Neuronal stem cell (in vitro differentiated cells): ENCODE measurements at regions not wholly inside any gene's neighbourhood (a gene's known extent, or its start where the extent isn't known, plus 50 kb on each side); places are given as distances from the start of the nearest gene placed in this dataset.

Source experiments
- DNase-seq: peaks from one replicate; pipeline ENCODE4 v3.0.0-alpha.2; 2013; ENCODE audit warnings: low spot score
- H2AFZ ChIP-seq: one replicate; pipeline ENCODE4 v1.6.1; 2013; ENCODE audit warnings: mild to moderate bottlenecking, low read length, inconsistent platforms
- H2AK5ac ChIP-seq: 2 replicates; pipeline ENCODE4 v1.6.1; 2013; ENCODE audit warnings: low read depth, mild to moderate bottlenecking, inconsistent platforms, low read length, moderate library complexity, mixed read lengths
- H2BK120ac ChIP-seq: 2 replicates; pipeline ENCODE4 v1.6.1; 2013; ENCODE audit warnings: low read depth, mild to moderate bottlenecking, inconsistent platforms, low read length, moderate library complexity, mixed read lengths
- H2BK12ac ChIP-seq: one replicate; pipeline ENCODE4 v1.6.1; 2013; ENCODE audit warnings: low read length, inconsistent platforms
- H2BK15ac ChIP-seq: 2 replicates; pipeline ENCODE4 v1.6.1; 2013; ENCODE audit warnings: mild to moderate bottlenecking, low read length, inconsistent platforms, mixed read lengths
- H2BK5ac ChIP-seq: one replicate; pipeline ENCODE4 v1.6.1; 2013; ENCODE audit warnings: inconsistent platforms, mild to moderate bottlenecking, low read length, moderate library complexity
- H3K14ac ChIP-seq: one replicate; pipeline ENCODE4 v1.6.1; 2013; ENCODE audit warnings: low read length, inconsistent platforms
- H3K18ac ChIP-seq: 2 replicates; pipeline ENCODE4 v1.6.1; 2013; ENCODE audit warnings: low read length, inconsistent platforms
- H3K23ac ChIP-seq: 2 replicates; pipeline ENCODE4 v1.6.1; 2013; ENCODE audit warnings: low read depth, mild to moderate bottlenecking, mixed read lengths, low read length, inconsistent platforms; ENCODE audit not compliant: poor library complexity
- H3K27ac ChIP-seq: replicated peaks from 3 replicates; pipeline ENCODE4 v1.5.1; 2013; ENCODE audit warnings: low read length, inconsistent platforms
- H3K27me3 ChIP-seq, 3 experiments: 2 replicates each; pipeline ENCODE4 v1.6.1; 2013; ENCODE audit warnings: low read length in 3 of 3, mild to moderate bottlenecking in 2 of 3, inconsistent platforms in 1 of 3, low read depth in 1 of 3, mixed read lengths in 1 of 3, moderate library complexity in 1 of 3; ENCODE audit not compliant: control insufficient read depth in 3 of 3, insufficient read depth in 3 of 3
- H3K36me3 ChIP-seq, 2 donors: replicated peaks in 1 of 2; 2 replicates each; pipeline ENCODE4 v1.6.1; 2013; ENCODE audit warnings: low read length in 2 of 2; ENCODE audit not compliant: control insufficient read depth in 2 of 2, insufficient read depth in 2 of 2
- H3K4ac ChIP-seq: 2 replicates; pipeline ENCODE4 v1.6.1; 2013; ENCODE audit warnings: inconsistent platforms, mild to moderate bottlenecking, low read length, moderate library complexity
- H3K4me1 ChIP-seq, 2 donors: 1 replicate in 1 of 2; 2 replicates in 1 of 2; pipeline ENCODE4 v1.6.1; 2013; ENCODE audit warnings: low read length in 2 of 2, low read depth in 1 of 2; ENCODE audit not compliant: control insufficient read depth in 2 of 2, insufficient read depth in 1 of 2
- H3K4me2 ChIP-seq: one replicate; pipeline ENCODE4 v1.6.1; 2013; ENCODE audit warnings: mild to moderate bottlenecking, low read length, inconsistent platforms; ENCODE audit not compliant: insufficient read depth, poor library complexity, severe bottlenecking
- H3K4me3 ChIP-seq, 2 donors: 2 replicates each; pipeline ENCODE4 v1.5.1; 2013; ENCODE audit warnings: low read length in 2 of 2, mild to moderate bottlenecking in 2 of 2, inconsistent platforms in 1 of 2, moderate library complexity in 1 of 2
- H3K79me1 ChIP-seq: one replicate; pipeline ENCODE4 v1.6.1; 2013; ENCODE audit warnings: low read depth, mild to moderate bottlenecking, inconsistent platforms, low read length, moderate library complexity
- H3K9ac ChIP-seq: one replicate; pipeline ENCODE4 v1.6.1; 2013; ENCODE audit warnings: mild to moderate bottlenecking, low read depth, low read length, inconsistent platforms; ENCODE audit not compliant: poor library complexity
- H3K9me3 ChIP-seq, 2 donors: replicated peaks in 1 of 2; 2 replicates each; pipeline versions ENCODE3 to v1.6.1; 2013; ENCODE audit warnings: low read length in 2 of 2, mild to moderate bottlenecking in 2 of 2, inconsistent platforms in 1 of 2, low read depth in 1 of 2, mixed read lengths in 1 of 2, moderate library complexity in 1 of 2; ENCODE audit not compliant: control insufficient read depth in 2 of 2, insufficient read depth in 1 of 2
- H4K8ac ChIP-seq: one replicate; pipeline ENCODE4 v1.6.1; 2013; ENCODE audit warnings: low read depth, mild to moderate bottlenecking, inconsistent platforms, low read length, moderate library complexity
- H4K91ac ChIP-seq: one replicate; pipeline ENCODE4 v1.6.1; 2013; ENCODE audit warnings: low read length, low read depth, mild to moderate bottlenecking, inconsistent platforms; ENCODE audit not compliant: poor library complexity
- WGBS, 2 donors: extraction: QIAGEN DNeasy Blood & Tissue Kit; methylation state at CpG; one replicate each; pipeline ENCODE4 v1.1.7; 2013; ENCODE audit warnings: missing lambda C conversion rate in 2 of 2, mixed read lengths in 1 of 2; ENCODE audit not compliant: insufficient read length in 2 of 2, insufficient replicate concordance in 1 of 2; ENCODE audit errors: extremely low coverage in 2 of 2; 5-methylcytosine and 5-hydroxymethylcytosine counted together

GRCh38 chr3:164467007-164467406 lies 611.3 kb downstream of the SI start:
- Histone ChIP-seq H3K9ac (no peak overlapping the region), H2BK15ac (no peak overlapping the region), H3K27ac (no peak overlapping the region), H3K23ac (no peak overlapping the region), H3K18ac (no peak overlapping the region), H3K4me2 (no peak overlapping the region), H3K4ac (no peak overlapping the region), H3K14ac (no peak overlapping the region), H4K91ac (no peak overlapping the region), H3K36me3 (no peaks in the 10 kb centered on the region), H2AK5ac (no peak overlapping the region), H4K8ac (no peak overlapping the region), H2BK5ac (no peak overlapping the region), H2BK120ac (no peak overlapping the region), H2AFZ (no peak overlapping the region), H3K27me3 (no peaks in the 10 kb centered on the region), H3K9me3 (no peaks in the 10 kb centered on the region), H3K79me1 (no peaks in the 10 kb centered on the region), H2BK12ac (no peak overlapping the region), H3K4me3 (no peak overlapping the region), H3K4me1 (no peaks in the 10 kb centered on the region)
- WGBS, 2 donors, result no CpG with 5 or more reads among the region's 1 CpG
- no peak for DNase-seq

GRCh38 chr3:164465172-164465571 lies 613.1 kb downstream of the SI start:
- H3K4me3 ChIP-seq, result no peak overlapping the region
- H3K18ac ChIP-seq, result no peak overlapping the region

GRCh38 chr3:164460851-164461250 lies 617.4 kb downstream of the SI start:
- no CpG with 5 or more reads among the region's 3 CpGs for WGBS, 2 donors
- H2AFZ ChIP-seq, result peak overlapping the region; percentile 32
- no peak for DNase-seq

More at GRCh38 chr3:164465172-164465571, 613.1 kb downstream of the SI start:
- Histone ChIP-seq H2AK5ac (no peak overlapping the region), H3K36me3 (no peaks in the 10 kb centered on the region), H2BK12ac (no peak overlapping the region), H2BK15ac (no peak overlapping the region), H3K79me1 (no peaks in the 10 kb centered on the region), H3K9ac (no peak overlapping the region), H3K23ac (no peak overlapping the region), H2BK5ac (no peak overlapping the region), H3K4ac (no peak overlapping the region), H2AFZ (no peak overlapping the region), H3K9me3 (no peaks in the 10 kb centered on the region), H3K4me1 (no peaks in the 10 kb centered on the region), H4K8ac (no peak overlapping the region), H2BK120ac (no peak overlapping the region), H3K4me2 (no peak overlapping the region), H4K91ac (no peak overlapping the region), H3K27ac (no peak overlapping the region), H3K14ac (no peak overlapping the region), H3K27me3 (no peaks in the 10 kb centered on the region)
- whole genome bisulfite sequencing, 2 donors, result no CpG with 5 or more reads among the region's 2 CpGs
- DNase-seq, result no peak

DNA sequence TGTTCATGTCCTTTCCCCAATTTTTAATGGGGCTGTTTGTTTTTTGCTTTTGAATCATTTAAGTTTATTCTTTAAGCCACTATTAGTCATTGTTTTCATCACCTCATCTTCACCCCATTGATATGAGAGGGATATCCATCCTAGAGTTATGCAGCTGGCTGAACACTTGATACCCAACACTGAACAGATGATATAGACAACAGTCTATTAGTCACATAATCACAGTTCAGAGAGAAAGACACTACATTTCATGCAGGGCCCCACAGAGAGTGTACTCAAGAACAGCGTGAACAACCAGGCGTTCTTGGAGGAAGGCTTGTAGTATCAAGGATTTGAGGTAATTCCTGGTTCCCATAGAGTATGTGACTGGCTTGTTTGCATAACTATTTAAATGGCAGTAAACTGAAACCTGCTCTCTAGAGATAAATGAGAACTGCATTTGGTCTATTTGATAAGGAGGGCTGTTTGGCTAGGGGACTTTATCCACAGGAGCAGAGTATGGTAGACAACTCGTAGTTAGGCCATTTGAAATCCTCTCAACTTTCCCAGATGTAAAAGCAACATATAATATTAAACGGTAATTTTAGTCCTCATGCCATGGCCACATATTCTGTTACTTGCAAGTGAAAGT lies 618.7 kb downstream of the SI start:
- no CpG with 5 or more reads among the region's 4 CpGs for WGBS, 2 donors
- H3K4me3 ChIP-seq, result no peak overlapping the region

More at GRCh38 chr3:164460851-164461250, 617.4 kb downstream of the SI start:
- Histone ChIP-seq H2BK12ac (no peak overlapping the region), H3K36me3 (no peaks in the 10 kb centered on the region), H3K4me2 (no peak overlapping the region), H3K23ac (no peak overlapping the region), H3K27ac (no peak overlapping the region), H3K79me1 (no peaks in the 10 kb centered on the region), H4K91ac (no peak overlapping the region), H2BK15ac (no peak overlapping the region), H2BK5ac (no peak overlapping the region), H3K4me3 (no peak overlapping the region), H3K27me3 (no peaks in the 10 kb centered on the region), H3K4me1 (no peaks in the 10 kb centered on the region), H3K14ac (no peak overlapping the region), H3K9me3 (no peaks in the 10 kb centered on the region), H3K9ac (no peak overlapping the region), H3K18ac (no peak overlapping the region), H2AK5ac (no peak overlapping the region), H2BK120ac (no peak overlapping the region), H3K4ac (no peak overlapping the region), H4K8ac (no peak overlapping the region)

More for the DNA sequence above, 618.7 kb downstream of the SI start:
- no peak overlapping the region for H3K4me2 ChIP-seq
- H3K9me3 ChIP-seq, result no peaks in the 10 kb centered on the region
- H2BK15ac ChIP-seq, result no peak overlapping the region
- H2AK5ac ChIP-seq, result no peak overlapping the region
- H3K79me1 ChIP-seq, result no peaks in the 10 kb centered on the region
- H3K4ac ChIP-seq, result no peak overlapping the region
- DNase-seq, result no peak
- no peak overlapping the region for H3K27ac ChIP-seq
- no peaks in the 10 kb centered on the region for H3K36me3 ChIP-seq
- no peak overlapping the region for H2BK12ac ChIP-seq
- H3K18ac ChIP-seq, result no peak overlapping the region
- H2BK120ac ChIP-seq, result no peak overlapping the region
- H4K8ac ChIP-seq, result no peak overlapping the region
- no peak overlapping the region for H4K91ac ChIP-seq
- no peaks in the 10 kb centered on the region for H3K27me3 ChIP-seq
- H3K9ac ChIP-seq, result no peak overlapping the region
- no peak overlapping the region for H3K14ac ChIP-seq
- H2BK5ac ChIP-seq, result no peak overlapping the region
- H3K23ac ChIP-seq, result no peak overlapping the region
- H3K4me1 ChIP-seq, result no peaks in the 10 kb centered on the region
- H2AFZ ChIP-seq, result no peak overlapping the region
